HG03378 (cell line): ENCODE measurements at regions not wholly inside any gene's neighbourhood (a gene's known extent, or its start where the extent isn't known, plus 50 kb on each side); places are given as distances from the start of the nearest gene placed in this dataset.

Experiments
- ATAC-seq: cut with Tn5 transposase; IDR thresholded peaks from one replicate; pipeline ENCODE4 v1.9.1; 2021; ENCODE audit warnings: mild to moderate bottlenecking, moderate library complexity; ENCODE audit not compliant: unreplicated experiment

- no peak for ATAC-seq
Measured at GRCh38 chr9:95760791-95761190, 114.7 kb upstream of the ERCC6L2 start.

GRCh38 chr9:95757439-95757838 lies 118.1 kb upstream of the ERCC6L2 start:
- ATAC-seq: no peak

- no peak for ATAC-seq
Measured at GRCh38 chr9:95756986-95757385, 118.5 kb upstream of the ERCC6L2 start.

GRCh38 chr9:95756101-95756500 lies 119.4 kb upstream of the ERCC6L2 start:
- no peak for ATAC-seq

- no peak for ATAC-seq
Measured at GRCh38 chr9:95755421-95755730, 120.1 kb upstream of the ERCC6L2 start.

GRCh38 chr9:95754533-95755420 lies 120.7 kb upstream of the ERCC6L2 start:
- ATAC-seq: no peak

GRCh38 chr9:95753762-95754465 lies 121.6 kb upstream of the ERCC6L2 start:
- no peak for ATAC-seq

GRCh38 chr9:95752129-95752731 lies 123.3 kb upstream of the ERCC6L2 start:
- no peak for ATAC-seq

- no peak for ATAC-seq
Measured at GRCh38 chr9:95751520-95751790, 124.0 kb upstream of the ERCC6L2 start.

GRCh38 chr9:95750725-95751519 lies 124.6 kb upstream of the ERCC6L2 start:
- ATAC-seq: no peak

GRCh38 chr9:95749493-95749892 lies 126.0 kb upstream of the ERCC6L2 start:
- no peak for ATAC-seq

- no peak for ATAC-seq
Measured at GRCh38 chr9:95746408-95747180, 128.9 kb upstream of the ERCC6L2 start.

GRCh38 chr9:95742821-95743220 lies 132.7 kb upstream of the ERCC6L2 start:
- no peak for ATAC-seq

- no peak for ATAC-seq
Measured at GRCh38 chr9:95741631-95742030, 133.9 kb upstream of the ERCC6L2 start.

GRCh38 chr9:95740217-95741004 lies 135.1 kb upstream of the ERCC6L2 start:
- ATAC-seq: no peak

- no peak for ATAC-seq
Measured at GRCh38 chr9:95738438-95738837, 137.1 kb upstream of the ERCC6L2 start.

GRCh38 chr9:95736891-95737522 lies 138.5 kb upstream of the ERCC6L2 start:
- ATAC-seq: no peak

- no peak for ATAC-seq
Measured at GRCh38 chr9:95736370-95736769, 139.1 kb upstream of the ERCC6L2 start.

GRCh38 chr9:95735701-95736100 lies 139.8 kb upstream of the ERCC6L2 start:
- ATAC-seq: no peak
